Fibroblast of pulmonary artery (primary cell): ENCODE measurements at regions not wholly inside any gene's neighbourhood (a gene's known extent, or its start where the extent isn't known, plus 50 kb on each side); places are given as distances from the start of the nearest gene placed in this dataset.

ENCODE experiments used
- DNase-seq: peaks from one replicate; pipeline ENCODE4 v3.0.0-alpha.2; 2010; ENCODE audit warnings: low read depth
- H3K4me3 ChIP-seq: replicated peaks from 2 replicates; pipeline ENCODE4 v1.5.1; 2011; ENCODE audit warnings: low read depth, mild to moderate bottlenecking, control low read depth, low read length, moderate library complexity
- CTCF ChIP-seq: IDR thresholded peaks from 2 replicates; pipeline ENCODE4 v1.5.1; 2011; ENCODE audit warnings: mild to moderate bottlenecking, control low read depth, low read length, inconsistent platforms; ENCODE audit errors: missing control alignments

GRCh38 chr1:168446081-168446480 is 97.7 kb downstream of the XCL2 start:
- DNase-seq, result no peak
- no peak overlapping the region for H3K4me3 ChIP-seq
- TF ChIP-seq CTCF, result no peak

GRCh38 chr1:168443899-168444298 is 99.9 kb downstream of the XCL2 start:
- no peak for DNase-seq
- no peak for TF ChIP-seq CTCF
- H3K4me3 ChIP-seq, result no peak overlapping the region

- no peak for DNase-seq
- no peak for TF ChIP-seq CTCF
- H3K4me3 ChIP-seq, result no peak overlapping the region
Observed at GRCh38 chr1:168443356-168443755, 100.4 kb downstream of the XCL2 start.

- no peak for TF ChIP-seq CTCF
- no peak for DNase-seq
- H3K4me3 ChIP-seq, result no peak overlapping the region
Observed at GRCh38 chr1:168442931-168443330, 100.9 kb downstream of the XCL2 start.

- DNase-seq, result no peak
- no peak overlapping the region for H3K4me3 ChIP-seq
- TF ChIP-seq CTCF, result no peak
Observed at GRCh38 chr1:168441745-168442144, 102.1 kb downstream of the XCL2 start.

GRCh38 chr1:168439456-168440375 is 104.1 kb downstream of the XCL2 start:
- TF ChIP-seq CTCF, result peak; percentile 84
- H3K4me3 ChIP-seq, result peak overlapping the region; percentile 35
- peak; percentile 95 for DNase-seq

GRCh38 chr1:168438626-168439025 is 105.2 kb downstream of the XCL2 start:
- no peak overlapping the region for H3K4me3 ChIP-seq
- no peak for DNase-seq
- TF ChIP-seq CTCF, result no peak
